GM10266 (cell line): ENCODE measurements at regions not wholly inside any gene's neighbourhood (a gene's known extent, or its start where the extent isn't known, plus 50 kb on each side); places are given as distances from the start of the nearest gene placed in this dataset.

ENCODE experiments used
- DNase-seq: peaks from one replicate; pipeline ENCODE4 v3.0.0; 2012; ENCODE audit errors: extremely low spot score
- TF ChIP-seq, protein P1 (sequence below): IDR thresholded peaks from 2 replicates; pipeline ENCODE4 v1.5.1; 2012; ENCODE audit warnings: mild to moderate bottlenecking, low read depth; ENCODE audit not compliant: control insufficient read depth, insufficient read depth; ENCODE audit errors: missing control alignments

DNA sequence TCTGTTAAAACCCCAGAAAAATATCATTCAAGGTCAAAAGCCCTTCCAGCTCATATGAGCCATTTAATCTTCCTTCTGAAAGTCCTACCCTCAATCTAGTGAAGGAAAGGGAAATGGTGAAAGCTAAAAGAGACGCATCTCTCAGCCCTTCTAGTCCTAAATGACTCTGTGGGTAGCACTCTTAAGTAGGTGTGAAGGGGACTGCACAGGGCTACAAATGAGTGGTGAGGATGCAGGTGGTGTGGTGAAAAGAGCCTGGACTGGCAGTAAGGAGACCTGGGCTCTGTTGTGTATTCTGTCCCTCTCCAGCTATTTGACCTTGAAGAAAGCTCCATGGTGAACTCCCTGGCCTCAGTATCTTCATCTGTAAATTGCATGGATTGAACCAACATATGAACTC, 671.8 kb upstream of the DIPK2B start:
- TF ChIP-seq, protein P1, sequence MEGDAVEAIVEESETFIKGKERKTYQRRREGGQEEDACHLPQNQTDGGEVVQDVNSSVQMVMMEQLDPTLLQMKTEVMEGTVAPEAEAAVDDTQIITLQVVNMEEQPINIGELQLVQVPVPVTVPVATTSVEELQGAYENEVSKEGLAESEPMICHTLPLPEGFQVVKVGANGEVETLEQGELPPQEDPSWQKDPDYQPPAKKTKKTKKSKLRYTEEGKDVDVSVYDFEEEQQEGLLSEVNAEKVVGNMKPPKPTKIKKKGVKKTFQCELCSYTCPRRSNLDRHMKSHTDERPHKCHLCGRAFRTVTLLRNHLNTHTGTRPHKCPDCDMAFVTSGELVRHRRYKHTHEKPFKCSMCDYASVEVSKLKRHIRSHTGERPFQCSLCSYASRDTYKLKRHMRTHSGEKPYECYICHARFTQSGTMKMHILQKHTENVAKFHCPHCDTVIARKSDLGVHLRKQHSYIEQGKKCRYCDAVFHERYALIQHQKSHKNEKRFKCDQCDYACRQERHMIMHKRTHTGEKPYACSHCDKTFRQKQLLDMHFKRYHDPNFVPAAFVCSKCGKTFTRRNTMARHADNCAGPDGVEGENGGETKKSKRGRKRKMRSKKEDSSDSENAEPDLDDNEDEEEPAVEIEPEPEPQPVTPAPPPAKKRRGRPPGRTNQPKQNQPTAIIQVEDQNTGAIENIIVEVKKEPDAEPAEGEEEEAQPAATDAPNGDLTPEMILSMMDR: no peak
- no peak for DNase-seq

GRCh38 chrX:45868425-45868824, 667.7 kb upstream of the DIPK2B start:
- TF ChIP-seq, protein P1: no peak
- DNase-seq: no peak

- TF ChIP-seq, protein P1: no peak
- no peak for DNase-seq
These were observed 662.1 kb upstream of the DIPK2B start for GRCh38 chrX:45862801-45863200.

- DNase-seq: no peak
- TF ChIP-seq, protein P1: no peak
These were observed 659.8 kb upstream of the DIPK2B start for GRCh38 chrX:45860450-45860849.

DNA sequence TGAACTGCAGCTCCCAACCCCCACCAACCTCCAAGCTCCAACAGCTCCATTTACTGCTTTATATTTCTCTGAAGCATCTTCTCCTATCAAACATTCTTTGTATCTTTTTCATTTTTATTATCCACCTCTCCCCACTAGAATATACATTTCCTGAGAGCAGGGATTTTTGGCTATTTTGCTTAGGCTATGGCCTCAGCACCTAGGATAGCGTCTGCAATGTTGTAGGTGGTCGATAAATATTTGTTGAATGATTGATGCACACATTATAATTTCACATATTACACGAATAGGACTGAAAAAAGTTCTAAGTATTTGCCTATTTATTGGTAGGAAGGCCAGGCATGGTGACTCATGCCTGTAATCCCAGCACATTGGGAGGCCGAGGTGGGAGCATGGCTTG, 658.7 kb upstream of the DIPK2B start:
- TF ChIP-seq, protein P1: no peak
- DNase-seq: no peak

- no peak for DNase-seq
- TF ChIP-seq, protein P1: no peak
These were observed 652.2 kb upstream of the DIPK2B start for GRCh38 chrX:45852884-45853283.

DNA sequence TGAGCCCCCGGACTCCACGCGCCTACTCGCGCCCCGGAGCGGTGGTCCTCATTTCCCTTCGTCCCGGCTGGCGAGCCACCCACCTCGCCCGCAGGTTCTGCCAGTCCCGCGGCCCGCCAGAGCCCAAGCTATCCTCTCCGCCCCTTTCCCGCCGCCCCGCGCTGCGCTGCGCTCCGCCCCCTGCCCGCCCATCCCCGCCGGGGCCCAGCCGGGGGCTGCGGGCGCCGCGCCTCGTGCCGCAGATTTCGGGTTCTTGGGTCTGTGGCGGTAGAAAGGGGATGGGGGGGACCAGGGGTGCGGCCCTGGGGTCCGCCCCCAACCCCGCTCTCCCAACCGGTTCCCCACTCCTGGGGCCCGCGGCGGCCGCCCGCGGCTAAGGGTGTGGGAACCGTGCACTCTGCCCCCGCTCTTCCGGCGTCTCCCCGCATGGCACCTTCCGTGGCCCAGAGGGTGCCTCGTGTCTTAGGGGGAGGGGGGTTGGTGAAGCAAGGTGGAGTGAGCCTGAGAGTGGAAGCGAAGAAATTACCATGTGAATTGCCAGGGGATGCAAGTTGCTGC, 650.8 kb upstream of the DIPK2B start:
- no peak for DNase-seq
- TF ChIP-seq, protein P1: no peak
